ENCODE measurements at regions not wholly inside any gene's neighbourhood (a gene's known extent, or its start where the extent isn't known, plus 50 kb on each side); places are given as distances from the start of the nearest gene placed in this dataset.
A peak's percentile ranks its signal among the peaks of the same experiment; 100 is the strongest.

GRCh38 chr13:59452189-59452890, 711.4 kb downstream of the DIAPH3 start:
- Histone ChIP-seq H3K27me3 (no peaks in the 10 kb centered on the region), H3K9me3 (no peaks in the 10 kb centered on the region), H3K4me3 (no peak overlapping the region), H3K4me1 (peaks cover 0 to 6% (median 3%) of the 10 kb centered on the region in 4 donors), H3K27ac (no peak overlapping the region), H3K36me3 (no peaks in the 10 kb centered on the region)
- DNase-seq (no peak), ATAC-seq (ENCODE audit: low FRiP score in 2 of 2) (peak in 1 of 2 donors; percentile 45)
- 62 to 64% methylated on average over 8 of the region's 8 CpGs for WGBS, 2 donors
- no peak for TF ChIP-seq POLR2AphosphoS5 (IDR thresholded peaks at IDR 0.05)

DNA sequence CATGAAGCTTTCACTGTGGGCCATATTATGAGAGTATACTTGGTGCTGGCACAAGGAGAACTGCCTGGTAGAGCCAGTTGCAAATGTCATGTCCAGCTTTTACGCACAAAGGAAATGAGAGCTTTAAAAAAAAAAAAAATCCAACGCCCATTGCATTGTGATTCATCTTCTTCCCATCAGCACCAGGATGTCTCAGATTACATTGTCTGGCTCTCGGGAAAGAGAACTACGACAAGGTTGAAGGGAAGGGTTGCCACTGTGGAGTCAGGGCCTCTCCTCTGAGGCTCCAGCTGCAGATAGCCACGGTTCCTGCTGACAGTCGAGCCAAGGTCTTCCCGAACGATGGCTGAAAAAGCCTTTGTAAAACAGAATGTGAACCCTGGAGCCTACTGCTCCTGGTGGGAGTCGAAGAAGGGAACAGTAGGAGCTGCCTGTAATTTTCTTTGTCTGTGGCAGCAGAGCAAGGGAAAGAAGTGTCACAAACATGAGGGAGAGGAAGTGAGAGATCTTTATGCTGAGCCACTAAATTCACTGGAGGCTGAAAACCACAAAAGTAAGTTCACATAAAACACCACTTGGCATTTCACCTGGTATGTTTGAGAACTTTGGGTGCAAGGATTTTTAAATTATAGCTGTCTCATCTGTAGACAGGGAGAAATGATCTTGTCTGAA, 704.7 kb downstream of the DIAPH3 start:
- 53 to 54% methylated on average over 9 of the region's 9 CpGs for WGBS, 2 donors
- no peaks in the 10 kb centered on the region for H3K9me3 ChIP-seq
- H3K4me1 ChIP-seq = peaks cover 0 to 13% (median 3%) of the 10 kb centered on the region in 4 donors
- ATAC-seq (ENCODE audit: low FRiP score in 2 of 2) = peak in 1 of 2 donors; percentile 64
- DNase-seq = no peak
- H3K4me3 ChIP-seq = no peak overlapping the region
- H3K27ac ChIP-seq = peak overlapping the region; percentile 69 to 87 (median 72)
- no peaks in the 10 kb centered on the region for H3K36me3 ChIP-seq
- no peaks in the 10 kb centered on the region for H3K27me3 ChIP-seq
- TF ChIP-seq, protein P1, sequence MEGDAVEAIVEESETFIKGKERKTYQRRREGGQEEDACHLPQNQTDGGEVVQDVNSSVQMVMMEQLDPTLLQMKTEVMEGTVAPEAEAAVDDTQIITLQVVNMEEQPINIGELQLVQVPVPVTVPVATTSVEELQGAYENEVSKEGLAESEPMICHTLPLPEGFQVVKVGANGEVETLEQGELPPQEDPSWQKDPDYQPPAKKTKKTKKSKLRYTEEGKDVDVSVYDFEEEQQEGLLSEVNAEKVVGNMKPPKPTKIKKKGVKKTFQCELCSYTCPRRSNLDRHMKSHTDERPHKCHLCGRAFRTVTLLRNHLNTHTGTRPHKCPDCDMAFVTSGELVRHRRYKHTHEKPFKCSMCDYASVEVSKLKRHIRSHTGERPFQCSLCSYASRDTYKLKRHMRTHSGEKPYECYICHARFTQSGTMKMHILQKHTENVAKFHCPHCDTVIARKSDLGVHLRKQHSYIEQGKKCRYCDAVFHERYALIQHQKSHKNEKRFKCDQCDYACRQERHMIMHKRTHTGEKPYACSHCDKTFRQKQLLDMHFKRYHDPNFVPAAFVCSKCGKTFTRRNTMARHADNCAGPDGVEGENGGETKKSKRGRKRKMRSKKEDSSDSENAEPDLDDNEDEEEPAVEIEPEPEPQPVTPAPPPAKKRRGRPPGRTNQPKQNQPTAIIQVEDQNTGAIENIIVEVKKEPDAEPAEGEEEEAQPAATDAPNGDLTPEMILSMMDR (IDR thresholded peaks at IDR 0.05) = no peak
- TF ChIP-seq EP300 (IDR thresholded peaks at IDR 0.05) = peak in 3 of 4 donors; percentile 60 to 90 (median 88)
- TF ChIP-seq POLR2AphosphoS5 (IDR thresholded peaks at IDR 0.05) = peak; percentile 65 to 73
- TF ChIP-seq POLR2A (IDR thresholded peaks at IDR 0.05) = no peak

GRCh38 chr13:59459972-59460371, 703.8 kb downstream of the DIAPH3 start:
- H3K4me1 ChIP-seq = peaks cover 0 to 13% (median 3%) of the 10 kb centered on the region in 4 donors
- no peaks in the 10 kb centered on the region for H3K27me3 ChIP-seq
- H3K4me3 ChIP-seq = no peak overlapping the region
- peak overlapping the region; percentile 66 to 87 (median 72) for H3K27ac ChIP-seq
- no peaks in the 10 kb centered on the region for H3K9me3 ChIP-seq
- TF ChIP-seq POLR2AphosphoS5 (IDR thresholded peaks at IDR 0.05) (no peak), EP300 (IDR thresholded peaks at IDR 0.05) (no peak), POLR2A (IDR thresholded peaks at IDR 0.05) (no peak)
- TF ChIP-seq, protein P1 (IDR thresholded peaks at IDR 0.05) = no peak
- WGBS, 2 donors = 84 to 96% methylated on average over 2 of the region's 2 CpGs
- no peak for ATAC-seq (ENCODE audit: low FRiP score in 2 of 2)
- no peak for DNase-seq
- H3K36me3 ChIP-seq = no peaks in the 10 kb centered on the region

GRCh38 chr13:59461411-59461810, 702.3 kb downstream of the DIAPH3 start:
- Histone ChIP-seq H3K36me3 (no peaks in the 10 kb centered on the region), H3K4me1 (peaks cover 0 to 13% (median 3%) of the 10 kb centered on the region in 4 donors), H3K27ac (peak overlapping the region; percentile 66 to 87 (median 72)), H3K4me3 (no peak overlapping the region), H3K27me3 (no peaks in the 10 kb centered on the region), H3K9me3 (no peaks in the 10 kb centered on the region)
- WGBS, 2 donors = 60 to 85% methylated on average over 3 of the region's 3 CpGs
- ATAC-seq (ENCODE audit: low FRiP score in 2 of 2) (peak in 1 of 2 donors; percentile 56), DNase-seq (peak in 1 of 2 donors; percentile 31)
- TF ChIP-seq POLR2A (IDR thresholded peaks at IDR 0.05) = no peak
- TF ChIP-seq EP300 (IDR thresholded peaks at IDR 0.05) = peak; percentile 69 to 99 (median 86)
- TF ChIP-seq POLR2AphosphoS5 (IDR thresholded peaks at IDR 0.05) = peak; percentile 72 to 93
- TF ChIP-seq, protein P1 (IDR thresholded peaks at IDR 0.05) = no peak

DNA sequence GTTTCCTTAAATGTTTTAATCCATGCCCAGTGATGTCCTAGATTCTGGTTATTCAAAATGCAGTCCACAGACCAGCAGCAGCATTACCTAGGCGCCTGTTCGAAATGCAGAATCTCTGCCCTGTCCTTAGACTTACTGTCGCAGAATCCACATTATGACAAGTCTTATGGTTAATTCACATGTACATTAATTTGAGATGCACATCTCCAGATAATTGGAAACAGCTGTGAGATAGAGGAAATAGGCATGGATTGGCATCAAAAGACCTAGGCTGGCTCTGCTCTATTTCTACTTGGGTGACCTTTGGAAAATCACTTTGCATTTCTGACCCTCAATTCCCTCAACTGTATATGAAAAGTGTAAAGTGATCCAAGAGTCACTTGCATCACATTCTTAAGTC, 700.7 kb downstream of the DIAPH3 start:
- Histone ChIP-seq H3K9me3 (no peaks in the 10 kb centered on the region), H3K27ac (peak overlapping the region in 2 of 4 donors; percentile 68 to 73), H3K4me3 (no peak overlapping the region), H3K4me1 (peaks cover 0 to 13% (median 3%) of the 10 kb centered on the region in 4 donors), H3K36me3 (no peaks in the 10 kb centered on the region), H3K27me3 (no peaks in the 10 kb centered on the region)
- DNase-seq (no peak), ATAC-seq (ENCODE audit: low FRiP score in 2 of 2) (no peak)
- 96 to 98% methylated on average over 3 of the region's 3 CpGs for WGBS, 2 donors
- TF ChIP-seq, protein P1 (IDR thresholded peaks at IDR 0.05) = no peak
- TF ChIP-seq POLR2A (IDR thresholded peaks at IDR 0.05) = no peak
- TF ChIP-seq EP300 (IDR thresholded peaks at IDR 0.05) = no peak
- TF ChIP-seq POLR2AphosphoS5 (IDR thresholded peaks at IDR 0.05) = no peak

Data from upper lobe of left lung (tissue), 6 donors.